ENCODE measurements at regions not wholly inside any gene's neighbourhood (a gene's known extent, or its start where the extent isn't known, plus 50 kb on each side); places are given as distances from the start of the nearest gene placed in this dataset.
"Not testable (repeated sequence)": the region's sequence is repeated elsewhere in the genome, so short reads cannot be mapped to it uniquely, and the experiment has no call there.

DNA sequence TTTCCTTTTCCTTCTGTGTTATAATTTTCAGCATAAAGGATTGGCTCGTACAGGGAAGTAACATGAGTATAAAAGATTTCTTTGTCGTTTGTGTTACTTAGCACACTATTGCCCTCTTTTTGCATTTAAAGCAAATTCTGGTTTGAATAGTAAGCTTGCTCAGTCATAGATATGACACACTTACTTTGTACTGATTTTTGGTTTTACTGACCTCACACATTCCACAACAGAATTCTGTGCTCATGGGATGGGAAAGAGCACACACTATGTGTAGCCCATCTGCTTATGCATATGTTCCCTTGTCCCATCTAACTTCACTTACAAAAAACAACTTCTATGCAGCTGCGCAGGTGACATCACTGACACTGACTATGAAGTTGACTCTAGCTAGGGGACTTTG lies 111.9 kb upstream of the MTAP start:
- DNase-seq (ENCODE audit: low read depth in 2 of 2, low spot score in 1 of 2) = no peak

DNA sequence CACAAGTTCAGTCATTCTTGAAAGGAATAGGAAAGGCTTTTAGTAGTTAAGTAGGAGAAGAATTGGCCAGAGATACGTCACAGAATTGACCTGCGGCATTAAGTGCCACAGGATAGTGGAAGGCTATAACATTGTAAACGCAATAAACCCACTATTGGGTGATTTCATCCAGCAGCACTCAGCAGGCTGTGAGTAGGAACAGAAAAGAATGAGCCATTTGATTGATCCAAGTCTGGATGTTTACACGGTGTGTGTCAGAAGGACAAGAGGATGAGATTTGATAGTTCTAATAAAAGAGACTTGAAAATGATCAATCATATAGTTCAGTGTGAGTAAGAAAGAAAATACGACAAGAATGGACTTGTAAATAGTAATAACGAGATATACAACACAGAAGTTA lies 110.0 kb upstream of the MTAP start:
- DNase-seq (ENCODE audit: low read depth in 2 of 2, low spot score in 1 of 2) = no peak

DNA sequence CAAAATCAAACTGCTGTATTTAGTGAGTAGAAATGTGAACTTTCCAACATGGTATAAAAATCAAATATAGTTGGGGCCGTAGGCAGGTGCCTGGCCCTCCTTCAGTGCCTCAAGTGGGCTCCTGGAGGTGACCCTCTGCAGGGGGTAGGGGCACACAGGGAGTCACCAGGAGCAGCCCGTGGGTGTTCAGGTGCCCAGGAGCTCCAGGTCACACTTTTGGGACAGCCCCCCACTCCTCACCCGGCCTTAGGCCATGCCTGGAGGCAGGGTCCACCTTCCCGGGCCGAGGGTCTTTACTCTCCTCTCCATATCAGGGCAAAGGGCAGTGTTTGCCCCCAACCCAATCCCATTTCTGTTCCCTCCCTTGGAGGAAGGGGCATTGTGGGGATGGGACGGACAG lies 108.0 kb upstream of the MTAP start:
- no peak for DNase-seq (ENCODE audit: low read depth in 2 of 2, low spot score in 1 of 2)

DNA sequence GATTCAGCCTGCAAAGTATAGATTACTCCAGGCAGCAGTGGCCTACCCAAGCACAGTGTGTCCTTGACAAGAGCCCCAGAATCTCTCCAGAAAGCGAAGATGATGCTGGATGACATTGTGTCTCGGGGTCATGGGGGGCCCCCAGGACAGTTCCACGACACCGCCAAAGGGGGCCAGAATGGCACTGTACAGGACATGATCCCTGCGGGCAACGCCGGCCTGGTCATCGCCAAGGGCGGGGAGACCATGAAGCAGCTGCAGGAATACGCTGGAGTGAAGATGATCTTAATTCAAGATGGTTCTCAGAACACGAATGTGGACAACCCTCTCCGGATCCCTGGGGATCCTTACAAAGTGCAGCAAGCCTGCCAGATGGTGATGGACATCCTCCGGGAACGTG lies 107.0 kb upstream of the MTAP start:
- DNase-seq (ENCODE audit: low read depth in 2 of 2, low spot score in 1 of 2) = no peak

DNA sequence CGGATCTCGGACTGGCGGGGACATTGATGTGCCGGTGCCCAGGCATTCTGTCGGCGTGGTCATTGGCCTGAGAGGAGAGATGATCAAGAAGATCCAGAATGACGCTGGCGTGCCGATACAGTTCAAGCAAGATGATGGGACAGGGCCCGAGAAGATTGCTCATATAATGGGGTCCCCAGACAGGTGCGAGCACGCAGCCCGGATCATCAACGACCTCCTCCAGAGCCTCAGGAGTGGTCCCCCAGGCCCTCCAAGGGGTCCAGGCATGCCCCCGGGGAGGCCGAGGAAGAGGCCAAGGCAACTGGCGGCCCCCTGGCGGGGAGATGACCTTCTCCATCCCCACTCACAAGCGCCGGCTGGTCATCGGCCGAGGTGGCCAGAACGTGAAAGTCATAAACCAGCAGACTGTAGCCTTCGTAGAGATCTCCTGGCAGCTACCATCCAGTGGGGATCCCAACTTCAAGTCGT lies 106.5 kb upstream of the MTAP start:
- no peak for DNase-seq (ENCODE audit: low read depth in 2 of 2, low spot score in 1 of 2)

DNA sequence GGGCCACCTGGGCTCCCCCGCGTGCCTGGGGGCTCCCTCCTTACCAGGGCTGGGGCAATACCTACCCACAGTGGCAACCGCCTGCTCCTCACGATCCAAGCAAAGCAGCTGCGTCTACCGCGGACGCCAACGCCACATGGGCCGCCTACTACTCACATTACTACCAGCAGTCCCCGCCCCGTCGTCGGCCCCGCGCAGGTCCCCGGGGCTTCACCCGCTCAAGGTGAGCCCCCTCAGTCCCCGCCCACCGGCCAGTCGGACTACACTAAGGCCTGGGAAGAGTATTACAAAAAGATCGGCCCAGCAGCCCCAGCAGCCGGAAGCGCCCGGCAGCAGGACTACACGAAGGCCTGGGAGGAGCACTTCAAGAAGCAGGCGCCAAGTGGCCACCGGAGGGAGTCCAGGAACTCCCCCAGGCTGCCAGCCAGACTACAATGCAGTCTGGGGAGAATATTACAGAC lies 106.0 kb upstream of the MTAP start:
- DNase-seq (ENCODE audit: low read depth in 2 of 2, low spot score in 1 of 2) = no peak

DNA sequence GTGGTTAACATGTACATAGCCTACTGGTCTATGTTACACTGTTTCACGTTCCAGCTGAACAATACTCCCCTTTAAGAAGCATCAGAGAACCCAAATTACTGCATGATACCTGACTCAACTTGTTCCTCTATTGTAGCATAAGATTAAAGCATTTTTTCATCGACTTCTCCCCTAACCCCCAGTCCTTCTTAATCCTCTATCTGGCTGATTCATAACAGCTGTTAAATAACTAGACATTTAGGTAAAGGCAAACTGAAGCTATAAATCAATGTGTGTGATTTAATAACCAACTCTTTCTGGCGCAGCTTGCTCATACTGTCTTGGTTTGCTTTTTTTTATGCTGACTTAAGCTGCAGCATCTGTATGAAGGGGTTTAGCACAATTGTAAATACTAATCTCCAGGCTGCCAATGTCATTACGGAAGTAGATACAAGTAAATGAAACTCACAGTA lies 94.2 kb upstream of the MTAP start:
- no peak for DNase-seq (ENCODE audit: low read depth in 2 of 2, low spot score in 1 of 2)

DNA sequence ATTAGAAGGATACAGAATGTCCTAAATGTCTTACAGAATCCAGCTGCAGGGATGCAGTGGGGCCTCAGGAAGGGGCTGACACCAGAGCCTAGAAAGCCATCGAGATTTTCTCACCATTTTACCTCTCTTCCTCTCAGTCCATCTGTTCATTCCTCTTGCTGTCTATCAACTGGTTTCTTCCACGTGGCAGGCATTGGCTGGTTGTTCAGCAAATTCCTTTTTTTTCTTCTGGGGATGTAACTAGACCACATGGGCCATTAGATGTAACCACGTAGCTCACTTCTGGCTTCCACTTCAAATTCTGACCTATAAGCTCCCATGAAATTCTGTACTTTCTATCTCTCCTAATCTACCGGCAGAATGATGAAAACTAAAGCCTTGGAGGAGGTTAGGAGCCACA lies 93.6 kb upstream of the MTAP start:
- no peak for DNase-seq (ENCODE audit: low read depth in 2 of 2, low spot score in 1 of 2)

DNA sequence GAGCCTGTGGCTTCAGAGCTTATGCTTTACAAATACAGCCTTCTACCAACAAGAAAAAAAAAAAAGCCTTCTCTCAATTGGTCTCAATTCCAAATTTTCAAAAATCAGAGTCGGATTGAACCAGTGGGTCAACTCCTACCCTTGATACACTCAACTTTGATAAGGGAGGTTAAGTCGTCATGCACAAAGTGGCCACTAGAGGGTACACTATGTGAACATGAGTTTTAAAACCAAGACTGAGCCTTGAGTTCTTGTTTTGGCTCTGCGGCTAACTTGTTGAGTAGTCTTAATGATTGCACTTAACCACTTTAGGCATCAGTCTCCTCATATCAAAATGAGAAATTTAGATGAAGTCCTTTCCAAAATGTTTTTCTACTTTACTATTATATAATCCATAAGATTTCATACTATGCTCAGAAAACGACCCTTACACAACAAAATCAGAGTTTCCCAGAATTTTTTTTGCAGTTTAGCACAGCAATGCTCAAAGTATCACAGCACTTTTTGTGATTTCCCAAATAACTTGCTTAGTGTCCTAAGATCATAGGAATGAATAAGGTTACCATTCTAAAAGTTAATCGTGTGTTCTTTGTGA lies 92.9 kb upstream of the MTAP start:
- peak; percentile 18 to 33 for DNase-seq (ENCODE audit: low read depth in 2 of 2, low spot score in 1 of 2)

DNA sequence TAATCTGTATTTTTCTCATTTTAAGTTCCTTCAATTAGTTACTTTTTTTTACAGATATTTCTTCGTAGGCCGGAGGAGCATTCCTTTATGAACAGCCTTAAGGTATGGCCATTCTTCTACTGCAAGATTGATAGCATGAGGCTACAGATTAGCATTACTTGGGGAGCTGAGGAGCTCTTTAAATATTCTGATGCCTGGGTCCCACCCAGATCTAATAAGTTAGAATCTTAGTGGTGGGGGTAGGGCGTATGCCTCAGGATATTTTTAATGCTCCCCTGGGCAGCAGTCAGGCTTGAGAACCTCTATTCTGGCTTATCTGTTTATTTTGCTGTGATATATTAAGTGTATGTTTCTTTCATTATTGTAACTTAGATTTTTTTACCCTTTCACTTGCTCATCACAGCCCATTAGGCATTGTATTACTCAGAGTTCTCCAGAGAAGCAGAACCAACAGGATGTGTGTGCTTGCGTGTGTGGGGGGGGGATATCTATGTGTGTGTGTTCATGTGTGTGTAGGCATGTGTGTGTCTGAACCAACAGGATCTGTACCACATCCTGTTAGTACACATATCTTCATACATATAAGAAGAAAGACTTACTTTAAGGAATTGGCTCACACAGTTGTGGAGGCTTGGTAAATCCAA lies 91.8 kb upstream of the MTAP start:
- DNase-seq (ENCODE audit: low read depth in 2 of 2, low spot score in 1 of 2) = no peak

DNA sequence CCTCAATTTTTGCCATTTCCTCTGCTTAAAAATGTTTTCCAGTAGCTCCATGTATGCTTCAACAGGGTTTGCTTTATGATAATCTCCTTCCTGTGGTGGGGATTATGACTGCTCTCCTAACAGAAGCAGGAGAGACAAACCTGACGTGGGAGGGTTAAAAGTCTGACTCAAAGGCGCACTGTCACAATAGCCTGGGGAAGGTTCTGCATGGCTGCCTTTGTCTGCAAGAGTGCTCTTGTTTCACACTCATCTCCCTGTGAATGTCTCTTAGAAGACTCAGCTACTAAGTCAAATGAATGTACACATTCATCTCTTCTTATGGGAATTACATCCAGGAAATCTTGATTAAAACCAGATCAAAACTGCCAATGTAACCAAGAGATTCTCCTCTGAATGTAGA lies 90.9 kb upstream of the MTAP start:
- no peak for DNase-seq (ENCODE audit: low read depth in 2 of 2, low spot score in 1 of 2)

DNA sequence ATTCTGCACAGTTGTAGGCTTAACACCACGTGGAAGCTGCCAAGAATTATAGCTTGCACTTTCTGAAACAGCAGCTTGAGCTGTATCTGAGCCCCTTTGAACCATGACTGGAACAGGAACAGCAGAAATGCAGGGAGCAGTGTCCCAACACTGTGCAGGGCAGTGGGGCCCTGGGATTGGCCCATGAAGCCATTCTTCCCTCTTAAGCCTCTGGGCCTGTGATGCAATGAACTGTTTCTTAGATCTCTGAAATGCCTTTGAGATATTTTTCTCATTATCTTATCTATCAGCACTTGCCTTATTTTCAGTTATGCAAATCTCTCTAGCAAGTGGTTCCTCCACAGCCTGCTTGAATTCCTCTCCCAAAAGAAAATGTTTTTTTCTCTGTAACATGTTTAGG lies 87.0 kb upstream of the MTAP start:
- DNase-seq (ENCODE audit: low read depth in 2 of 2, low spot score in 1 of 2) = no peak

DNA sequence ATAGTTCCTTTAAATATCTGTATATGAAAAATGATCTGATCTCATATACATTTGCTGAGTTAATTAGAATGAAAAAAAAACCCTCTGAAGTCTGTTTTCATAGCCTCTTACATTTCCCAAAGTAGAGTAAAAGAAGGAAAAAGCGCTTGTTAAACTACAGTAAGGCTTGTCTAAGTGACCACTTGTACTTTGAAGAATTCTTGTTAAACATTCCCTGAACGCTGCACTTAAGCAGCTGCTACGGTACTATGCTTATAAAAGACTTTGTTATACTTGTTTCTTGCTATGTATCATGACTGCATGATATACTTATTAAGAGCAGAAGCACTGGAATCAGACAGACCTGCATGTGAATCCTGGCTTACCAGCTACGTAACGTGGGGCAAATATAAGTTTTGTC lies 81.7 kb upstream of the MTAP start:
- DNase-seq (ENCODE audit: low read depth in 2 of 2, low spot score in 1 of 2) = no peak

DNA sequence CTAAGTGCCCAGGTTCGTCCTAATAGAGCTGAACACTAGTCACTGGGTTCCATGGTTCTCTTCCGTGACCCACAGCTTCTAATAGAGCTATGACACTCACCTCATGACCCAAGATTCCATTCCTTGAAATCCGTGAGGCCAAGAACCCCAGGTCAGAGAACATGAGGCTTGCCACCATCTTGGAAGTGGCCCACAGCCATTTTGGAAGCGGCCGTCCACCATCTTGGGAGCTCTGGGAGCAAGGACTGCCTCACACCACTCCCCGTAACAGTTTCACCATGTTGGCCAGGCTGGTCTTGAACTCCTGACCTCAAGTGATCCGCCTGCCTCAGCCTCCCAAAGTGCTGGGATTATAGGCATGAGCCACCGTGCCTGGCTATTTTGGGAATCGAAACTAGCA lies 75.0 kb upstream of the MTAP start:
- not testable (repeated sequence) for DNase-seq (ENCODE audit: low read depth in 2 of 2, low spot score in 1 of 2)

DNA sequence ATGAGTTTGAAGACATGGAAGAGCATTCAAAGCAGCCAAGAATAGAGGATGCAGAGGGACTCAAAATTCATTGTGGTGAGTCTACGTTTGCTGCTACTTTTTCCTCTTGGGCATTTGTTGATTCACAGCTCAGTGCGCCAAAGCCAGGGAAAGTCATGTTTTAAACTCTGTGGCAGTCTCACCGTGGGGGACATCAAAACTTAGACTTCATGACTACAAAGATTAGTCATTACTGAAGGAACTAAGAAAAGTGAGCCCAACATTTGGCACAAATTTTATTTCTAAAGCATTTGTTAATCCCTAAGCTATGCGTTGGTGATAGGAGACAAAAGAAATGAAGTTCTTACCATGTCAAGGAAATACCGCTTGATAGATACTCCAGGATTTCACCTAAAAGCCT lies 73.7 kb upstream of the MTAP start:
- no peak for DNase-seq (ENCODE audit: low read depth in 2 of 2, low spot score in 1 of 2)

DNA sequence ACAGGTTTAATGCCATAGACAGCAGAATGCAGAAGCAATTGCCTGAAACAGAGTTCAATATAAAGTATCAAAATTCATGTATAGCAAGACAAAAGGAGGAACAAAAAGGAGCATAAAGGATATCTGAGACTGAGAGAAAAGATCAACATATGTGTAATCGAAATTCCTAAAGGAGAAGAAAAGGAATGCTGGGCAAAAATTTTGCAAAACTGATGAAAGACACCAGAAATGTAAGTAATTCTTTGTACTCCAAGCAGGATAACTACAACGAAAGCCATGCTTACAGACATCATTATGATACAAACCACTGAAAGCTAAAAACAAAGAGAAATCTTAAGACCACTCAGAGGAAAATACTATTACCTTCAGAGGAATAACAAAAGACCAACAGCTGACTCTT lies 72.8 kb upstream of the MTAP start:
- DNase-seq (ENCODE audit: low read depth in 2 of 2, low spot score in 1 of 2) = no peak

DNA sequence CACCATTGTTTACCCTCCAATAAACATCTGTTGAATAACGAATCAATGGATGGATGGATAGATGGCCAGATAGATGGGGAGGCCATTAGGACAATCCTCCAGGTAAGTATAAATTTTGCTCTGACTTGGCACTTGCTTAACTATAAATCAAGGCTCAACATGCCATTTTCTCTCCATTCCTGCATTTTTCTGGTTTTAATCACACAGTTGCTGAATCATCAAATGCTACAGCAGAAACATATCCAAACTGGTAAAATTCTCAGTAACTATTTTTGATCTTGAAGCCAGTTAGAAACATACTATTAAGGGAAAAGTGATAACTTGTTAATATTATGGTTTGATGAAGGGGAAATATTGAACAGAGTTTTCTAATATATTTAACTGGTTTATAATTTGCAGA lies 71.5 kb upstream of the MTAP start:
- no peak for DNase-seq (ENCODE audit: low read depth in 2 of 2, low spot score in 1 of 2)

DNA sequence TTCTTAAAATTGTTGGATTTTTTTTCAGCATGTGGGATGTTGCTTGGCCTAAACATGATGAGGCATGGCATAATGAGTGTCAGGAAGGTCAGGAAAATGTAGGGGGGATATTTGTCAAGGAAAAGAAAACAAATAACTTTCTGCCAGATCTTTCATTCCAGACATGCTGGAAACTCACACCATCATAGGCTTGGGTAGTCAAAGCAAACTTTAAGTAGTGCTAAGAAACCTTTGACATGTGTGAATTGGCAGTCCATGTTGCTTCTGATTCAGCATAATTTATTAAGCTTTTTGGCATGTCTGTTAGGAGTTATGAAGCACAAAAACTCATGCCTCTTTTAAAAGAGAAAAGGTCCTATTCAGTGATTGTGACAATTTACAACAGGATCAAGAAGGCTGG lies 61.3 kb upstream of the MTAP start:
- no peak for DNase-seq (ENCODE audit: low read depth in 2 of 2, low spot score in 1 of 2)

DNA sequence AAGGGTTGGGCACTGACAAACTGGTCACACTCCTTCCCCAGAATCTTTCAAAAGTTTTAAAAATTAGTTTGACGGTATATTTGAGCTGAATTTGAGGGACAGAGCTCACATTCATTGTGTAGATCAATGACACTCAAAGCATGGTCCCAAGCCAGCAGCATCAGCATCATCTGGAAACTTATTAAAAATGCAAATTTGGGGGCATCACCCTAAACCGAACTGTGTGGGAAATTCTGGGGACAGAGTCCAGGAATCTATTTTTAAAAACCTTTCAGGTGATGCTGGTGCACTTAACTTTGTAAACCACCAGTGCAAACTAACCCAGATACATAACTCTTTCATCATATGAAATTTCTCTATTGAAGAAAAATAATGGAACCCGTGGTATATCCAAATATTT lies 58.1 kb upstream of the MTAP start:
- no peak for DNase-seq (ENCODE audit: low read depth in 2 of 2, low spot score in 1 of 2)

DNA sequence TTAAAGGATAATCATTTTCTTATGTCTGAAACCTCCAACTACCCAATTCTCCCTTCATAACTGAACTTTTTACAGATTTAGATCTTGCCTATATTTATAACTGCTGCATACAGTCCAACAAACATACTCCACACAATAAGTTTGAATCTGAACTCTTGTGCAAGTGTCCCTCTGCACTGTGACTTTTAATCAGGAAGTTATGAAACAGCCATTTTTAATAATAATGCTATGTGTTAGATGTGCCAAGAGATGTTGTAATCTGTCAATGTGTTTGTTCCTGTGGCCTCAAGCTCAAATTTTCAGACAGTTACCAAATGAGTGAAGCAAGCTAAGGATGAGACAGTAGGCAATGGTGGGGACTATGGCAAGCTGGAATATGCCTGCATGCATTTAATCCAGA lies 57.6 kb upstream of the MTAP start:
- no peak for DNase-seq (ENCODE audit: low read depth in 2 of 2, low spot score in 1 of 2)

DNA sequence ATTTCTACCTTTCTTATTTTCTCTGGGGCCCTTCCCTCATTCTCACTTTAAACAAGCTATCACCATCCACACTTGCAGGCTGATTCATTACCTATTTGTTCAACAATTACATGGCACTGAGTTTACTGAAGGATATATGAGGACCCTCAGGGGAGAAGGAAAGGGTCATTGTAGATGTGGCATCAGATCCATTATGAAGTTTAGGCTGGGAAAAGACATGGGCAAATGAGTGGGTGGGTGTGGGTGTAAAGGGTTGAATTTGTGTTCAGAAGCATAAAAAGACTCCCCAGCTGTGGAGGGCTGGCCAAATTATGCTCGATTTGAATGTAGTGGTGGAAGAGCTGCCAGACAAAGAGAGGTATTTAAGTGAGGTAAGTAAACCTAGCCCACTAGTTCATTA lies 55.9 kb upstream of the MTAP start:
- no peak for DNase-seq (ENCODE audit: low read depth in 2 of 2, low spot score in 1 of 2)

DNA sequence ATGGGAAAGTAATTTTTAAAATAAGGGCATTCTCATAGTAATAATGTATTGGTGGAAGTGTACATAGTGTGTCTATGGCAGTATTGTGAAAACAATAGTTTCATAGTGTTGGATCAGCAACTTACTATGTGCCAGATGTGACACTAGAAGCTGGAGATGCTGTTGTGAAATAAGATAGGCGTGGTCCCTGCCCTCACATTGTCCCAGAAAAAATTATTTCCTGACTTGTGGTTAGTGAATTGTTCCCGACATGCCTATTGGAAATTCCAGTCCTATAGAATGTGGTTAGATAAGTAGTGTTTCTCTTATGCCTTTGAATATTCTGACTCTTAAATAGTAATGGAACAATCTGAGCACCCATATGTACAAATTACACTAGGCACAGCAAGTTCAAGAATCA lies 55.3 kb upstream of the MTAP start:
- DNase-seq (ENCODE audit: low read depth in 2 of 2, low spot score in 1 of 2) = no peak

DNA sequence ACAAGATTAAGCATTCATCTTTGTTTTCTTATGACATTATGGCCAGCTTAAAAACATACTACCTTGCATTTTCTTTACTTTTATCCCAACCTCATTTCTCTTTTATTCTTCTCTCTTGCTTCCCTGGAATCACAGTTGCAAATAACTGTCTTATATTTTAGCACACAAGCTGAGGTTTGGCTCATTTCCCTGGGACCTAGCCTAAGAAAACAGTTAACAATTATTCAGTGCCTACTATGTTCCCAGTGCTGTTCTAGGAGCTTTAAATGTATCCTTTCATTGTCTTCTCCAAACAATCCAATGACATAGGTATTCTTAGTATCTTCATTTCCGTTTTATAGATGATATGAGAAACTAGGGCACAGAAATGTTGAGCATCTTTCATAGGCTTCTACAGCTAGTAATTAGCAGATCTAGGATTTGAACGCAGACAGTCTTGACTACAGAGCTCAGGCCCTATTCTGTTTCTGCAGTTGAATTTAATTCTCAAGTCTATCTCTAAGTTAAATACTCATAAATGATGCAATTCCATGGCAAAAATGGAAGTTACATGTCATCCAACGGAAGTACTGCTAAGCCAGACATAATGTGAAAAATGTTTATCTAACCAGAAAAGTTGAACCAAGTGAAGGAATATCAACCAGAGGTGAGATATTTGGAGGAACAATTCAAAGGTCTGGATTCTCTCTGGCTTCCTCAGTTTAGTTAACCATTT lies 52.3 kb upstream of the MTAP start:
- DNase-seq (ENCODE audit: low read depth in 2 of 2, low spot score in 1 of 2) = no peak
